ENCODE measurements at regions not wholly inside any gene's neighbourhood (a gene's known extent, or its start where the extent isn't known, plus 50 kb on each side); places are given as distances from the start of the nearest gene placed in this dataset.

GRCh38 chr2:103249462-103249861 is 487.6 kb downstream of the TMEM182 start:
- no peak for DNase-seq (ENCODE audit: low read depth, low spot score)
- in situ Hi-C loops (cut with HindIII; ENCODE audit: low sequenced_read_pairs): no loop called here
- no peak overlapping the region for H3K4me3 ChIP-seq (ENCODE audit: low read depth, low read length)
- TF ChIP-seq CTCF (IDR thresholded peaks at IDR 0.05; ENCODE audit: low read depth, low read length): no peak

DNA sequence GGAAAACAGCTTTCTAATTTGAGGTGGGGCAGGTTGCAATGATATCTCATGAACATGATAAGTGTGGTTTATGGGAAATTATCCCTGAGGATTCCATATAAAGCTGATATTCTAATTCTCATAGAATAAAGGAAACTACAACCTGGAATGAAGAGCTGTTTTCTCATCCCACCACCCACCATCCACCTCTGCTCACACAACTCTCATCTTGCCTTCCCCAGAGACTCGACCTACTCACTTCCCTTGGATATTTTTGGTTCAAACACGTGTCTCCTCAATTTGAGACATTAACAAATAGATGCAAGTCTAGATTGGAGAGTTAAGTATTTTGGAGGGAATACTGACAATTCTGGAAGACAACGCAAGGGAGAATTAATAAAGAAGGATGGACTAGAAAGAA is 490.9 kb downstream of the TMEM182 start:
- DNase-seq (ENCODE audit: low read depth, low spot score): no peak
- no peak overlapping the region for H3K4me3 ChIP-seq (ENCODE audit: low read depth, low read length)
- no peak for TF ChIP-seq CTCF (IDR thresholded peaks at IDR 0.05; ENCODE audit: low read depth, low read length)
- in situ Hi-C loops (cut with HindIII; ENCODE audit: low sequenced_read_pairs): no loop called here

- in situ Hi-C loops (cut with HindIII; ENCODE audit: low sequenced_read_pairs): no loop called here
- H3K4me3 ChIP-seq (ENCODE audit: low read depth, low read length): no peak overlapping the region
- no peak for TF ChIP-seq CTCF (IDR thresholded peaks at IDR 0.05; ENCODE audit: low read depth, low read length)
- DNase-seq (ENCODE audit: low read depth, low spot score): no peak
These were observed 492.8 kb downstream of the TMEM182 start for GRCh38 chr2:103254611-103255010.

DNA sequence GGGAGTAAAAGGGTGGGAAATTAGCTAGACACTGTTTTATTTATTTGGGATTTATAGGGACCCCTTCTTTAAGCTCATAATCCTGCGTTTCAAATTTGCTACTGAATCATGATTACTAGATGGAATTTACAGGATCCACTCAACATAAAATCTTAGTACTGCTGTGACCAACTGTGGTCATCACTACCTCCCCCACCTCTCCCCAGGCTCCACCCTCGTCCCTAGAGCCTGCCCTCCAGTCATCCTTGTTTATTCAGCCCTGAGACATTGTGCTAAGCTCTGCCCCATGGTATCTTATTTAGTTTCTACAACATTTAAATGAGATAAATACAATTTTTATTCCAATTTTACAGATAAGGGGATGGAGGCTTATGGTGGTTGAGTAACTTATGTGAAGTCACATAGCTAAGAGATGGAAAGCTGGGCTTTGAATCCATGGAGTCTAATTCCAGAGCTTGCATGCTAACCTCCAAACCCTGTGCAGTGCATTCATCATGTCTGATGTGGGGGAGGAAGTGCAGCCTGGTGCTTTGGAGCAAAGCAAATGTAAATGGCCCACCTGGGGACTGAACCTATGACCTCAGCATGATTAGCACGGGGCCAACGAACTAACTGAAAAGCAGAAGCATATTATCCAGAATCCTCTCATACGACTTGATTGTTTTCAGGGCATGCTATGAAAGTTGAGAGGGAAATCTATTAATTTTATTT is 502.4 kb downstream of the TMEM182 start:
- DNase-seq (ENCODE audit: low read depth, low spot score): no peak
- in situ Hi-C loops (cut with HindIII; ENCODE audit: low sequenced_read_pairs): no loop called here
- no peak for TF ChIP-seq CTCF (IDR thresholded peaks at IDR 0.05; ENCODE audit: low read depth, low read length)
- no peak overlapping the region for H3K4me3 ChIP-seq (ENCODE audit: low read depth, low read length)

GRCh38 chr2:103265521-103265920 is 503.7 kb downstream of the TMEM182 start:
- no peak overlapping the region for H3K4me3 ChIP-seq (ENCODE audit: low read depth, low read length)
- no peak for TF ChIP-seq CTCF (IDR thresholded peaks at IDR 0.05; ENCODE audit: low read depth, low read length)
- in situ Hi-C loops (cut with HindIII; ENCODE audit: low sequenced_read_pairs): no loop called here

DNA sequence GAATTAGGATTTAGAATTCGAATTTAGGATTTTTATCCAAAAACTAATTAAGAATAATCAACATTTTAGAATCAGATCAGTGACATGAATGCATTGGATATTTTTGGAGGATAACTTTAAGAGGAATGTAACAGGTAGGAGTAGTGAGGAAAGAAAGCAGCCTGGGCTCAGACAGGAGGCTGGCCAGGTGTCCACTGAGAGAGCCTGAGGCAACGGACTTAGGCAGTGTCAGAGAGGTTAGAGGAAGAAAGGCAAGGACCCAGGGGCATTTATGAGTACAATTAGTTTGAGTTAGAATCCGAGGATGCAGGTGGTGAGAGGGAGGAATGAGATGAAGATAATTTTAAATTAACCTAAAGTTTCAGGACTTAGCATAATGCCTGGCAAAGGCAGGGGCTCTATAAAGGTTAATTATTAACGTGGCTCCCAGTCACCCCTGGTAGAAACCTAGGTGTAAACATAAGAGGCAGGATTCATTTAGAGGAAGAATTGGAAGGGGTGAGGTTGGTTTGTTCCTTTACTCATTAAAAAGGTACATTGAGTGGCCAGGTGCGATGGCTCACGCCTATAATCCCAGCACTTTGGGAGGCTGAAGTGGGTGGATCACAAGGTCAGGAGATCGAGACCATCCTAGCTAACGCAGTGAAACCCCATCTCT is 507.1 kb downstream of the TMEM182 start:
- no peak for TF ChIP-seq CTCF (IDR thresholded peaks at IDR 0.05; ENCODE audit: low read depth, low read length)
- in situ Hi-C loops (cut with HindIII; ENCODE audit: low sequenced_read_pairs): no loop called here

More at GRCh38 chr2:103265521-103265920, 503.7 kb downstream of the TMEM182 start:
- DNase-seq (ENCODE audit: low read depth, low spot score): no peak

More for the DNA sequence above, 507.1 kb downstream of the TMEM182 start:
- DNase-seq (ENCODE audit: low read depth, low spot score): no peak
- no peak overlapping the region for H3K4me3 ChIP-seq (ENCODE audit: low read depth, low read length)

All from astrocyte of the spinal cord (primary cell).